Heart left ventricle (tissue), 13 donors: ENCODE measurements at regions not wholly inside any gene's neighbourhood (a gene's known extent, or its start where the extent isn't known, plus 50 kb on each side); places are given as distances from the start of the nearest gene placed in this dataset.

Experiments
- POLR2A ChIP-seq, 2 donors: fragments of 450-650 bp; IDR thresholded peaks; one replicate each; pipeline ENCODE4 v1.6.1; 2017; ENCODE audit warnings: antibody characterized with exemption in 2 of 2, mild to moderate bottlenecking in 2 of 2, moderate library complexity in 2 of 2
- TF ChIP-seq, protein P1 (sequence below), 12 donors: fragments of 200-600 bp; sonication (generic) in 4 of 12; IDR thresholded peaks; one replicate each; pipeline versions ENCODE4 v1.5.0 to v1.8.0; 2018 to 2022; ENCODE audit warnings: antibody characterized with exemption in 12 of 12, mild to moderate bottlenecking in 5 of 12
- donor health status: ischemic (EF 13 %, LVEDD 7.1; RV severe dilation, severe dysfunction).
- donor health status: DM: no; HTN: yes; CAD: no.
- donor health status: DM: no; HTN: no; CAD: no.
- donor health status: ischemic (EF 25% LVEDD 6.9; RV normal size, moderate dysfunction).
- donor health status: ischemic (EF 25% LVEDD 5.7; RV mildly dilated, moderate dysfunction).
- donor health status: ischemic (EF 35%, LVEDD 5.7; RV mildly dilated, moderate dysfunction).
- donor health status: nonischemic (EF 11% LVEDD 7.7; RV severe dilation, severe dysfunction).
- donor health status: DM: yes; HTN: yes; CAD: no.
- donor health status: PGD.
- donor health status: ischemic (EF 29% LVEDD 5.4; RV normal size, mild dysfunction).
- donor health status: nonischemic (EF 23%, LVEDD 6.1; RV moderate dilation, normal function).

- TF ChIP-seq, protein P1, sequence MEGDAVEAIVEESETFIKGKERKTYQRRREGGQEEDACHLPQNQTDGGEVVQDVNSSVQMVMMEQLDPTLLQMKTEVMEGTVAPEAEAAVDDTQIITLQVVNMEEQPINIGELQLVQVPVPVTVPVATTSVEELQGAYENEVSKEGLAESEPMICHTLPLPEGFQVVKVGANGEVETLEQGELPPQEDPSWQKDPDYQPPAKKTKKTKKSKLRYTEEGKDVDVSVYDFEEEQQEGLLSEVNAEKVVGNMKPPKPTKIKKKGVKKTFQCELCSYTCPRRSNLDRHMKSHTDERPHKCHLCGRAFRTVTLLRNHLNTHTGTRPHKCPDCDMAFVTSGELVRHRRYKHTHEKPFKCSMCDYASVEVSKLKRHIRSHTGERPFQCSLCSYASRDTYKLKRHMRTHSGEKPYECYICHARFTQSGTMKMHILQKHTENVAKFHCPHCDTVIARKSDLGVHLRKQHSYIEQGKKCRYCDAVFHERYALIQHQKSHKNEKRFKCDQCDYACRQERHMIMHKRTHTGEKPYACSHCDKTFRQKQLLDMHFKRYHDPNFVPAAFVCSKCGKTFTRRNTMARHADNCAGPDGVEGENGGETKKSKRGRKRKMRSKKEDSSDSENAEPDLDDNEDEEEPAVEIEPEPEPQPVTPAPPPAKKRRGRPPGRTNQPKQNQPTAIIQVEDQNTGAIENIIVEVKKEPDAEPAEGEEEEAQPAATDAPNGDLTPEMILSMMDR (IDR thresholded peaks at IDR 0.05) = no peak
- no peak for TF ChIP-seq POLR2A (IDR thresholded peaks at IDR 0.05)
These were observed 187.5 kb upstream of the DIO3 start for GRCh38 chr14:101373690-101374295.
